Fibroblast of lung (primary cell): ENCODE measurements at regions not wholly inside any gene's neighbourhood (a gene's known extent, or its start where the extent isn't known, plus 50 kb on each side); places are given as distances from the start of the nearest gene placed in this dataset.

Source experiments
- DNase-seq, 2 donors: peaks; one replicate each; pipeline versions ENCODE4 v3.0.0 to v3.0.0-alpha.2; 2010; ENCODE audit warnings: low read depth in 2 of 2
- H2AFZ ChIP-seq: 2 replicates; pipeline ENCODE4 v1.5.1; 2012; ENCODE audit warnings: low read length, control low read depth, inconsistent platforms
- H3K27ac ChIP-seq: 2 replicates; pipeline ENCODE4 v1.5.1; 2011; ENCODE audit warnings: low read length, control low read depth; ENCODE audit not compliant: insufficient read depth
- H3K27me3 ChIP-seq: 2 replicates; pipeline ENCODE4 v1.5.1; 2011; ENCODE audit warnings: mild to moderate bottlenecking, low read length; ENCODE audit not compliant: control insufficient read depth, insufficient read depth
- H3K36me3 ChIP-seq: 2 replicates; pipeline ENCODE4 v1.5.1; 2011; ENCODE audit warnings: low read length; ENCODE audit not compliant: control insufficient read depth, insufficient read depth
- H3K4me1 ChIP-seq: 2 replicates; pipeline ENCODE4 v1.5.1; 2011; ENCODE audit warnings: low read length; ENCODE audit not compliant: control insufficient read depth, insufficient read depth; ENCODE audit errors: extremely low read depth
- H3K4me2 ChIP-seq: 2 replicates; pipeline ENCODE4 v1.5.1; 2011; ENCODE audit warnings: low read length, control low read depth; ENCODE audit not compliant: insufficient read depth; ENCODE audit errors: extremely low read depth
- H3K4me3 ChIP-seq, 4 experiments: fragments of 200-600 bp in 1 of 4; sonication (generic) in 1 of 4; replicated peaks in 1 of 4; 2 replicates each; pipeline ENCODE4 v1.5.1; 2011 to 2016; ENCODE audit warnings: low read length in 4 of 4, low read depth in 3 of 4, mild to moderate bottlenecking in 3 of 4, control low read depth in 2 of 4, inconsistent platforms in 1 of 4, mixed read lengths in 1 of 4; ENCODE audit not compliant: insufficient read depth in 1 of 4; ENCODE audit errors: control extremely low read depth in 1 of 4
- H3K79me2 ChIP-seq: 2 replicates; pipeline ENCODE4 v1.5.1; 2012; ENCODE audit warnings: mild to moderate bottlenecking, low read length, inconsistent platforms; ENCODE audit not compliant: control insufficient read depth, insufficient read depth
- H3K9ac ChIP-seq: 2 replicates; pipeline ENCODE4 v1.5.1; 2011; ENCODE audit warnings: mild to moderate bottlenecking, low read length, control low read depth; ENCODE audit not compliant: insufficient read depth
- H3K9me3 ChIP-seq: 2 replicates; pipeline ENCODE4 v1.5.1; 2012; ENCODE audit warnings: low read depth, low read length; ENCODE audit not compliant: control insufficient read depth, insufficient read depth
- H4K20me1 ChIP-seq: 2 replicates; pipeline ENCODE4 v1.5.1; 2011; ENCODE audit warnings: low read length; ENCODE audit not compliant: control insufficient read depth, insufficient read depth; ENCODE audit errors: extremely low read depth
- CTCF ChIP-seq, 2 donors: IDR thresholded peaks in 1 of 2; conservative IDR thresholded peaks in 1 of 2; 1 replicate in 1 of 2; 2 replicates in 1 of 2; pipeline ENCODE4 v1.5.1; 2011 to 2012; ENCODE audit warnings: low read length in 2 of 2, control low read depth in 1 of 2, inconsistent platforms in 1 of 2, low read depth in 1 of 2, mild to moderate bottlenecking in 1 of 2
- EZH2 ChIP-seq: IDR thresholded peaks from 2 replicates; pipeline ENCODE4 v1.5.1; 2012; ENCODE audit warnings: low read length, control low read depth, mild to moderate bottlenecking; ENCODE audit errors: missing control alignments

GRCh38 chr10:98318861-98319260 is 50.9 kb upstream of the LOXL4 start:
- DNase-seq: no peak
- no peaks in the 10 kb centered on the region for H3K9me3 ChIP-seq
- no peak overlapping the region for H3K4me3 ChIP-seq
- H3K79me2 ChIP-seq: no peaks in the 10 kb centered on the region
- no peak overlapping the region for H3K27ac ChIP-seq
- H4K20me1 ChIP-seq: no peaks in the 10 kb centered on the region
- H3K27me3 ChIP-seq: no peaks in the 10 kb centered on the region
- no peak for TF ChIP-seq CTCF (conservative IDR thresholded peaks at IDR 0.05 in 1 of 2, IDR thresholded peaks at IDR 0.05 in 1 of 2; ENCODE audit: low read depth in 1 of 2, low read length in 2 of 2)
- TF ChIP-seq EZH2: no peak
- no peak overlapping the region for H3K9ac ChIP-seq
- H3K4me1 ChIP-seq: peaks cover 19% of the 10 kb centered on the region
- H3K36me3 ChIP-seq: no peaks in the 10 kb centered on the region
- H3K4me2 ChIP-seq: no peak overlapping the region
- H2AFZ ChIP-seq: no peak overlapping the region
